Type B pancreatic cell (in vitro differentiated cells): ENCODE measurements at regions not wholly inside any gene's neighbourhood (a gene's known extent, or its start where the extent isn't known, plus 50 kb on each side); places are given as distances from the start of the nearest gene placed in this dataset.
A peak's percentile ranks its signal among the peaks of the same experiment; 100 is the strongest.

Experiments used
- DNase-seq: peaks from one replicate; pipeline ENCODE4 v3.0.0; 2021; ENCODE audit warnings: mixed read lengths; ENCODE audit not compliant: unreplicated experiment; ENCODE audit errors: extremely low spot score
- H3K27ac Mint-ChIP-seq: 2 replicates; pipeline ENCODE4 v1.8.0; 2021; ENCODE audit warnings: mild to moderate bottlenecking, mixed read lengths
- H3K27me3 Mint-ChIP-seq: 2 replicates; pipeline ENCODE4 v1.8.0; 2021; ENCODE audit warnings: mixed read lengths
- H3K36me3 Mint-ChIP-seq: 2 replicates; pipeline ENCODE4 v1.8.0; 2021; ENCODE audit warnings: mixed read lengths
- H3K4me1 Mint-ChIP-seq: one replicate; pipeline ENCODE4 v1.8.0; 2021; ENCODE audit warnings: mixed read lengths; ENCODE audit not compliant: unreplicated experiment
- H3K4me3 Mint-ChIP-seq: 2 replicates; pipeline ENCODE4 v1.8.0; 2021; ENCODE audit warnings: mild to moderate bottlenecking, mixed read lengths
- H3K9me3 Mint-ChIP-seq: 2 replicates; pipeline ENCODE4 v1.8.0; 2021; ENCODE audit warnings: mixed read lengths
- TF ChIP-seq, protein P1 (sequence below): fragments of 200-600 bp; sonication (generic); conservative IDR thresholded peaks from 2 replicates; pipeline ENCODE4 v1.5.0; 2021; ENCODE audit warnings: antibody characterized with exemption, mild to moderate bottlenecking

GRCh38 chr16:80027007-80027965 lies 426.7 kb upstream of the MAF start:
- H3K4me1 Mint-ChIP-seq, result no peaks in the 10 kb centered on the region
- H3K36me3 Mint-ChIP-seq, result no peaks in the 10 kb centered on the region
- H3K27me3 Mint-ChIP-seq, result no peaks in the 10 kb centered on the region
- H3K9me3 Mint-ChIP-seq, result peaks cover 8% of the 10 kb centered on the region
- no peak overlapping the region for H3K4me3 Mint-ChIP-seq
- H3K27ac Mint-ChIP-seq, result peak overlapping the region; percentile 67
- DNase-seq, result no peak
- TF ChIP-seq, protein P1, sequence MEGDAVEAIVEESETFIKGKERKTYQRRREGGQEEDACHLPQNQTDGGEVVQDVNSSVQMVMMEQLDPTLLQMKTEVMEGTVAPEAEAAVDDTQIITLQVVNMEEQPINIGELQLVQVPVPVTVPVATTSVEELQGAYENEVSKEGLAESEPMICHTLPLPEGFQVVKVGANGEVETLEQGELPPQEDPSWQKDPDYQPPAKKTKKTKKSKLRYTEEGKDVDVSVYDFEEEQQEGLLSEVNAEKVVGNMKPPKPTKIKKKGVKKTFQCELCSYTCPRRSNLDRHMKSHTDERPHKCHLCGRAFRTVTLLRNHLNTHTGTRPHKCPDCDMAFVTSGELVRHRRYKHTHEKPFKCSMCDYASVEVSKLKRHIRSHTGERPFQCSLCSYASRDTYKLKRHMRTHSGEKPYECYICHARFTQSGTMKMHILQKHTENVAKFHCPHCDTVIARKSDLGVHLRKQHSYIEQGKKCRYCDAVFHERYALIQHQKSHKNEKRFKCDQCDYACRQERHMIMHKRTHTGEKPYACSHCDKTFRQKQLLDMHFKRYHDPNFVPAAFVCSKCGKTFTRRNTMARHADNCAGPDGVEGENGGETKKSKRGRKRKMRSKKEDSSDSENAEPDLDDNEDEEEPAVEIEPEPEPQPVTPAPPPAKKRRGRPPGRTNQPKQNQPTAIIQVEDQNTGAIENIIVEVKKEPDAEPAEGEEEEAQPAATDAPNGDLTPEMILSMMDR, result no peak

DNA sequence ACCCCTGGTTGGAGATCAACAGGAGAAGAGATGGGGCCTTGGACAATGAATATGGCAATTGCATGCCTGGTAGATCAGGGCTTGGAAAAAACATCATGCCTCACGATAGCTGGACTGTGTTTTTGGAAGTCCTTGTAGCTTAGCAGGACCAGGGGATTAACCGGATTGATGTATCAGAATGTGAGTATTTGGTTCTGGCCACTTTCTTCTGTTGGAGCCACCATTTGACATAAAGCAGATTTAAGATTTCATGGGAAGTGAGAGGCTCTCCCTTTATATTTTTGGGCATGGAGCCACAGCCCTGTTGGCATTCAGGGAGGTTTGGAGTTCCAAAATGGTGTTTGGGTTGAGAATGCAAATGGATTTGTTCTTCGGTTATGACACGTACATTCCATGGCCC lies 424.7 kb upstream of the MAF start:
- no peaks in the 10 kb centered on the region for H3K36me3 Mint-ChIP-seq
- no peaks in the 10 kb centered on the region for H3K9me3 Mint-ChIP-seq
- H3K4me3 Mint-ChIP-seq, result no peak overlapping the region
- TF ChIP-seq, protein P1, result no peak
- H3K27me3 Mint-ChIP-seq, result no peaks in the 10 kb centered on the region
- no peaks in the 10 kb centered on the region for H3K4me1 Mint-ChIP-seq
- no peak for DNase-seq
- no peak overlapping the region for H3K27ac Mint-ChIP-seq

- no peak overlapping the region for H3K4me3 Mint-ChIP-seq
- no peaks in the 10 kb centered on the region for H3K9me3 Mint-ChIP-seq
- no peaks in the 10 kb centered on the region for H3K27me3 Mint-ChIP-seq
- TF ChIP-seq, protein P1, result no peak
- no peaks in the 10 kb centered on the region for H3K36me3 Mint-ChIP-seq
- H3K27ac Mint-ChIP-seq, result no peak overlapping the region
- DNase-seq, result no peak
- H3K4me1 Mint-ChIP-seq, result no peaks in the 10 kb centered on the region
These were observed 423.9 kb upstream of the MAF start for GRCh38 chr16:80024443-80024842.

DNA sequence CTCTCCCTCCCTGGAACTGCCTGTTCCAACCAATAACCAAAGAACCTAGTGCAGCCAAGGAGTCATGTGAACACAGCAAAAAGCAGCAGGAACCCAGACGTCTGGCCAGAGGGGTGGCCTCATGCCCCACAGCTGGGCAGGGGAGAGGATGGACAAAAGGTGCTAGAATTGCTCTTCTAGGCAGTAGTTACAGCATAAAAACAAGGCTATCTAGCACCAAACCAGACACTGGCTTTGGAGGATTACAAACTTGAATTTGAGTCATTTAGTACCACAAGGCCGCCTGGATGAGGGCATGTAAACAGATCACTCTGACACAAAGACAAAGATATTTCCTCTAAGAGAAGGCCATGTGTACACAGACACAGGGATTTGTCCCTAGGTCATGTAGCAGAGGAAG lies 423.3 kb upstream of the MAF start:
- Mint-ChIP-seq H3K9me3 (no peaks in the 10 kb centered on the region), H3K27me3 (no peaks in the 10 kb centered on the region), H3K4me3 (no peak overlapping the region), H3K36me3 (no peaks in the 10 kb centered on the region), H3K27ac (no peak overlapping the region), H3K4me1 (no peaks in the 10 kb centered on the region)
- no peak for DNase-seq
- TF ChIP-seq, protein P1, result no peak

DNA sequence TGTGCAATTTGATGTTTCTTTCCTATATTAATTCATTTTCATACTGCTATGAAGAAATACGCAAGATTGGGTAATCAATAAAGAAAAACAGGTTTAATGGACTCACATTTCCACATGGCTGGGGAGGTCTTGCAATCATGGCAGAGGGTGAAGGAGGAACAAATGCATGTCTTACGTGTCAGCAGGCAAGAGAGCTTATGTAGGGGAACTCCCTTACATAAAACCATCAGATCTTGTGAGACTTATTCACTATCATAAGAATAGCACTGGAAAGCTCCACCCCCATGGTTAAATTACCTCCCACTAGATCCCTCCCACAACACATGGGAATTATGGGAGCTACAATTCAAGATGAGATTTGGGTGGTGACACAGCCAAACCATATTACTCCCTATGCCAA lies 418.9 kb upstream of the MAF start:
- TF ChIP-seq, protein P1, result no peak
- Mint-ChIP-seq H3K27me3 (no peaks in the 10 kb centered on the region), H3K27ac (no peak overlapping the region), H3K9me3 (no peaks in the 10 kb centered on the region), H3K4me3 (no peak overlapping the region), H3K36me3 (no peaks in the 10 kb centered on the region), H3K4me1 (no peaks in the 10 kb centered on the region)
- no peak for DNase-seq
